ENCODE measurements at regions not wholly inside any gene's neighbourhood (a gene's known extent, or its start where the extent isn't known, plus 50 kb on each side); places are given as distances from the start of the nearest gene placed in this dataset.
"Not testable (repeated sequence)": the region's sequence is repeated elsewhere in the genome, so short reads cannot be mapped to it uniquely, and the experiment has no call there.

- Histone ChIP-seq H3K27ac (ENCODE audit: low read depth, low read length) (no peak overlapping the region), H3K9ac (ENCODE audit: low read length) (no peak overlapping the region), H3K27me3 (ENCODE audit: control insufficient read depth, insufficient read depth, low read length) (no peaks in the 10 kb centered on the region)
Measured at GRCh38 chr12:73106296-73106695, 834.1 kb downstream of the TRHDE start.

GRCh38 chr12:73106896-73107295 is 834.7 kb downstream of the TRHDE start:
- Histone ChIP-seq H3K36me3 (ENCODE audit: control insufficient read depth, insufficient read depth, low read length) (no peaks in the 10 kb centered on the region), H3K9me3 (ENCODE audit: control insufficient read depth, insufficient read depth, low read depth, low read length) (no peaks in the 10 kb centered on the region), H3K4me3 (ENCODE audit: low read depth, low read length) (no peak overlapping the region), H3K4me1 (ENCODE audit: control insufficient read depth, insufficient read depth, low read length) (no peaks in the 10 kb centered on the region), H3K9ac (ENCODE audit: low read length) (no peak overlapping the region), H3K27ac (ENCODE audit: low read depth, low read length) (no peak overlapping the region), H3K27me3 (ENCODE audit: control insufficient read depth, insufficient read depth, low read length) (no peaks in the 10 kb centered on the region)

More at GRCh38 chr12:73106296-73106695, 834.1 kb downstream of the TRHDE start:
- no peaks in the 10 kb centered on the region for H3K36me3 ChIP-seq (ENCODE audit: control insufficient read depth, insufficient read depth, low read length)
- H3K9me3 ChIP-seq (ENCODE audit: control insufficient read depth, insufficient read depth, low read depth, low read length): no peaks in the 10 kb centered on the region
- no peak overlapping the region for H3K4me3 ChIP-seq (ENCODE audit: low read depth, low read length)
- no peaks in the 10 kb centered on the region for H3K4me1 ChIP-seq (ENCODE audit: control insufficient read depth, insufficient read depth, low read length)

- Histone ChIP-seq H3K27me3 (ENCODE audit: control insufficient read depth, insufficient read depth, low read length) (no peaks in the 10 kb centered on the region), H3K9ac (ENCODE audit: low read length) (no peak overlapping the region), H3K4me3 (ENCODE audit: low read depth, low read length) (no peak overlapping the region), H3K4me1 (ENCODE audit: control insufficient read depth, insufficient read depth, low read length) (no peaks in the 10 kb centered on the region), H3K9me3 (ENCODE audit: control insufficient read depth, insufficient read depth, low read depth, low read length) (no peaks in the 10 kb centered on the region), H3K27ac (ENCODE audit: low read depth, low read length) (no peak overlapping the region), H3K36me3 (ENCODE audit: control insufficient read depth, insufficient read depth, low read length) (no peaks in the 10 kb centered on the region)
Measured at GRCh38 chr12:73110816-73111215, 838.6 kb downstream of the TRHDE start.

- Histone ChIP-seq H3K4me3 (ENCODE audit: low read depth, low read length) (no peak overlapping the region), H3K9ac (ENCODE audit: low read length) (no peak overlapping the region), H3K4me1 (ENCODE audit: control insufficient read depth, insufficient read depth, low read length) (no peaks in the 10 kb centered on the region), H3K9me3 (ENCODE audit: control insufficient read depth, insufficient read depth, low read depth, low read length) (no peaks in the 10 kb centered on the region), H3K36me3 (ENCODE audit: control insufficient read depth, insufficient read depth, low read length) (no peaks in the 10 kb centered on the region), H3K27ac (ENCODE audit: low read depth, low read length) (no peak overlapping the region), H3K27me3 (ENCODE audit: control insufficient read depth, insufficient read depth, low read length) (no peaks in the 10 kb centered on the region)
Measured at GRCh38 chr12:73112035-73112816, 840.1 kb downstream of the TRHDE start.

DNA sequence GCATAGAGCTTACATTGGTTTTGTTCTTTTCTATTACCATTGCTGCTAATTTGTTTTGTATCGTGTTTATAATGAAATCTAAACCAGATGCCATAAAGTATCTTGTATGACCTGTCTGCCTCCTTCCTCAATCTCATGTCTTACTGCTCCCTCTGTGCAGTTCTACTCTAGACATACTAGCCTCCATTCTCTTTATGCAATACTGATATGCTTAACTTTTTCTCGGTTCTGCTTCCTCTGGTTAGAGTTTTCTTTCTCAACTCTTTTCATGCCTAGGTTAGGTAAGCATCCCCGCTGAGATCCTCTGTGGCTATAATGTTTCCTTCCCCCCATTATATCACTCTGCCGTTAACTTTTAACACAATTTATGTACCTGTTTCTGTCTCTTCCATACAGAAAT is 852.3 kb downstream of the TRHDE start:
- Histone ChIP-seq H3K27ac (ENCODE audit: low read depth, low read length) (no peak overlapping the region), H3K4me1 (ENCODE audit: control insufficient read depth, insufficient read depth, low read length) (peaks cover 3% of the 10 kb centered on the region; the same call in 1 of the 2 replicates), H3K36me3 (ENCODE audit: control insufficient read depth, insufficient read depth, low read length) (no peaks in the 10 kb centered on the region), H3K9me3 (ENCODE audit: control insufficient read depth, insufficient read depth, low read depth, low read length) (no peaks in the 10 kb centered on the region), H3K9ac (ENCODE audit: low read length) (no peak overlapping the region), H3K4me3 (ENCODE audit: low read depth, low read length) (no peak overlapping the region), H3K27me3 (ENCODE audit: control insufficient read depth, insufficient read depth, low read length) (no peaks in the 10 kb centered on the region)

DNA sequence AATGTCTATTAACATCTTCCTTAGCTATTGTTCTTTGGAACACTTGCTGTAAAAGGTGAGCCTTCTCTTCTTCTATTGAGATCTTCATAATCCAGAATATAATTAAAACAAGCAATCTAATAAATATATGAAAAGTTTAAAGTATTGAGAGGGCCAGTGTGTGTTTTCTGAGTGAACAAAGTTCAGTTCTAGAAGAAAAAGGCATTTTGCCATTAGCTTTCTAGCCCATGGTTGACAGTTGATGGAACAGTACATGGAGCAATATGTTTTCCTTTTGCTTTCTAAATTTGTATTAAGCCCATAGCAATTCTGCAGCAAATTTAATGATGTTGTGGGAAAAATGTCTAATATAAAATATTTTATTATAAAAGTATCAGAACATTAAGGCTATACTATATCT is 853.0 kb downstream of the TRHDE start:
- no peak overlapping the region for H3K9ac ChIP-seq (ENCODE audit: low read length)
- H3K4me1 ChIP-seq (ENCODE audit: control insufficient read depth, insufficient read depth, low read length): peaks cover 3% of the 10 kb centered on the region; the same call in 1 of the 2 replicates
- H3K27ac ChIP-seq (ENCODE audit: low read depth, low read length): no peak overlapping the region
- no peaks in the 10 kb centered on the region for H3K9me3 ChIP-seq (ENCODE audit: control insufficient read depth, insufficient read depth, low read depth, low read length)
- no peak overlapping the region for H3K4me3 ChIP-seq (ENCODE audit: low read depth, low read length)
- no peaks in the 10 kb centered on the region for H3K36me3 ChIP-seq (ENCODE audit: control insufficient read depth, insufficient read depth, low read length)
- no peaks in the 10 kb centered on the region for H3K27me3 ChIP-seq (ENCODE audit: control insufficient read depth, insufficient read depth, low read length)

GRCh38 chr12:73136386-73136785 is 864.2 kb downstream of the TRHDE start:
- Histone ChIP-seq H3K27me3 (ENCODE audit: control insufficient read depth, insufficient read depth, low read length) (no peaks in the 10 kb centered on the region), H3K9me3 (ENCODE audit: control insufficient read depth, insufficient read depth, low read depth, low read length) (no peaks in the 10 kb centered on the region), H3K27ac (ENCODE audit: low read depth, low read length) (no peak overlapping the region), H3K9ac (ENCODE audit: low read length) (no peak overlapping the region), H3K4me3 (ENCODE audit: low read depth, low read length) (no peak overlapping the region), H3K4me1 (ENCODE audit: control insufficient read depth, insufficient read depth, low read length) (no peaks in the 10 kb centered on the region), H3K36me3 (ENCODE audit: control insufficient read depth, insufficient read depth, low read length) (no peaks in the 10 kb centered on the region)

DNA sequence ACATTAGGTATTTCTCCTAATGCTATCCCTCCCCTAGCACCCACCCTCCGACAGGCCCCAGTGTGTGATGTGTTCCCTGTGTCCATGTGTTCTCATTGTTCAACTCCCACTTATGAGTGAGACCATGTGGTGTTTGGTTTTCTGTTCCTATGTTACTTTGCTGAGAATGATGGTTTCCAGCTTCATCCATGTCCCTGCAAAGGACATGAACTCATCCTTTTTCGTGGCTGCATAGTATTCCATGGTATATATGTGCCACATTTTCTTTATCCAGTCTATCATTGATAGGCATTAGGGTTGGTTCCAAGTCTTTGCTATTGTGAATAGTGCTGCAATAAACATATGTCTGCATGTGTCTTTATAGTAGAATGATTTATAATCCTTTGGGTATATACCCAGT is 867.5 kb downstream of the TRHDE start:
- not testable (repeated sequence) for H3K27me3 ChIP-seq (ENCODE audit: control insufficient read depth, insufficient read depth, low read length); H3K4me3 ChIP-seq (ENCODE audit: low read depth, low read length); H3K36me3 ChIP-seq (ENCODE audit: control insufficient read depth, insufficient read depth, low read length); H3K4me1 ChIP-seq (ENCODE audit: control insufficient read depth, insufficient read depth, low read length); H3K9me3 ChIP-seq (ENCODE audit: control insufficient read depth, insufficient read depth, low read depth, low read length); H3K9ac ChIP-seq (ENCODE audit: low read length); H3K27ac ChIP-seq (ENCODE audit: low read depth, low read length)

DNA sequence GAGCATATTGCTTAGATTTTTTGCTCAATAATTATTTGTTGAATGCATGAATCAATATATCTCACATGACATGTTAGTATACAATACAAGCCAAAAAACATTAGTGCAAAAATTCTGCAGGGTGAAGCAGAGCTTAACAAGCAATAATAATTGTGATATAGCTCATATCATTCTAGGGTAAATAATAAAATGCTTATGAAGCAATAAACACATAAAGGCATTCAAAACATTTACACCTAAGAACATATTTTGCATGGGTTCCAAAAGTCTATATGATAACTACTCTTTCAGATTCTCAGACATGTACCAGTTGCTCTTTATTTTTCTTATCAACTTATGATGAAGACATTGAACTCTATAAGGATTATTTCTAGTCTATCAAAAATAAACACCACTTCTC is 886.2 kb downstream of the TRHDE start:
- no peak overlapping the region for H3K9ac ChIP-seq (ENCODE audit: low read length)
- H3K27ac ChIP-seq (ENCODE audit: low read depth, low read length): no peak overlapping the region
- H3K4me1 ChIP-seq (ENCODE audit: control insufficient read depth, insufficient read depth, low read length): no peaks in the 10 kb centered on the region; the same call in 1 of the 2 replicates
- H3K27me3 ChIP-seq (ENCODE audit: control insufficient read depth, insufficient read depth, low read length): no peaks in the 10 kb centered on the region
- no peak overlapping the region for H3K4me3 ChIP-seq (ENCODE audit: low read depth, low read length)
- H3K9me3 ChIP-seq (ENCODE audit: control insufficient read depth, insufficient read depth, low read depth, low read length): no peaks in the 10 kb centered on the region; the same call in 1 of the 2 replicates
- no peaks in the 10 kb centered on the region for H3K36me3 ChIP-seq (ENCODE audit: control insufficient read depth, insufficient read depth, low read length)

DNA sequence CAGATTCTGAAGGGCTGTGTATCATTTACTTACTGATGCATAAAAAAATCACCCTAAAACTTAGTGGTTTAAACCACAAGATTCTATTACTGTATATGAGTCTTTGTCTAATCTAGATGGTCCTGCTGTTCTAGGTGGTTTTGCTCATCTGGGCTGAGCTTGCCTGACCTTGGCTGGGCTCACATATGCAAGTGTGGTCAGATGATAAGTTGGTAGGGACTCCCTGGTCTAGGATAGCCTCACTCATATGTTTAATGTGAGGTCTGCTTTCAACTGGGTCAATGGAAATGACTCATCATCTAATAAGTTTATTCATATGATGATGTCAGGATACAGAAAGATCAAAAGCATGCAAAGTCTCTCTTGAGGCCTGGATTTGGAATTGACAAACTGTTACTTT is 887.8 kb downstream of the TRHDE start:
- Histone ChIP-seq H3K4me1 (ENCODE audit: control insufficient read depth, insufficient read depth, low read length) (no peaks in the 10 kb centered on the region; the same call in 1 of the 2 replicates), H3K27me3 (ENCODE audit: control insufficient read depth, insufficient read depth, low read length) (no peaks in the 10 kb centered on the region), H3K9ac (ENCODE audit: low read length) (no peak overlapping the region), H3K36me3 (ENCODE audit: control insufficient read depth, insufficient read depth, low read length) (no peaks in the 10 kb centered on the region), H3K9me3 (ENCODE audit: control insufficient read depth, insufficient read depth, low read depth, low read length) (peaks cover 2% of the 10 kb centered on the region; the same call in 1 of the 2 replicates), H3K27ac (ENCODE audit: low read depth, low read length) (no peak overlapping the region), H3K4me3 (ENCODE audit: low read depth, low read length) (no peak overlapping the region)

GRCh38 chr12:73161970-73162369 is 889.8 kb downstream of the TRHDE start:
- no peaks in the 10 kb centered on the region; the same call in 1 of the 2 replicates for H3K4me1 ChIP-seq (ENCODE audit: control insufficient read depth, insufficient read depth, low read length)
- H3K27me3 ChIP-seq (ENCODE audit: control insufficient read depth, insufficient read depth, low read length): no peaks in the 10 kb centered on the region
- no peak overlapping the region for H3K9ac ChIP-seq (ENCODE audit: low read length)
- H3K9me3 ChIP-seq (ENCODE audit: control insufficient read depth, insufficient read depth, low read depth, low read length): peaks cover 2% of the 10 kb centered on the region; the same call in 1 of the 2 replicates
- H3K36me3 ChIP-seq (ENCODE audit: control insufficient read depth, insufficient read depth, low read length): no peaks in the 10 kb centered on the region
- no peak overlapping the region for H3K4me3 ChIP-seq (ENCODE audit: low read depth, low read length)
- H3K27ac ChIP-seq (ENCODE audit: low read depth, low read length): no peak overlapping the region

All from HUES6 (cell line).